Mesenchymal stem cell (in vitro differentiated cells and primary cell): ENCODE measurements at regions not wholly inside any gene's neighbourhood (a gene's known extent, or its start where the extent isn't known, plus 50 kb on each side); places are given as distances from the start of the nearest gene placed in this dataset.
A peak's percentile ranks its signal among the peaks of the same experiment; 100 is the strongest.

Experiments used
- DNase-seq: peaks from one replicate; pipeline ENCODE4 v3.0.0-alpha.2; 2013
- H2AFZ ChIP-seq: one replicate; pipeline ENCODE4 v1.6.1; 2013; ENCODE audit warnings: low read depth, mild to moderate bottlenecking, control low read depth, inconsistent platforms, low read length, moderate library complexity
- H2AK5ac ChIP-seq: 2 replicates; pipeline ENCODE4 v1.6.1; 2013; ENCODE audit warnings: low read length, moderate library complexity, mild to moderate bottlenecking, inconsistent platforms; ENCODE audit not compliant: severe bottlenecking
- H2BK120ac ChIP-seq: one replicate; pipeline ENCODE4 v1.6.1; 2013; ENCODE audit warnings: low read depth, mild to moderate bottlenecking, inconsistent platforms, low read length, moderate library complexity
- H2BK12ac ChIP-seq, 2 experiments: one replicate each; pipeline ENCODE4 v1.6.1; 2013; ENCODE audit warnings: inconsistent platforms in 2 of 2, low read length in 2 of 2, mild to moderate bottlenecking in 2 of 2, moderate library complexity in 2 of 2, control low read depth in 1 of 2
- H2BK15ac ChIP-seq: one replicate; pipeline ENCODE4 v1.6.1; 2013; ENCODE audit warnings: mild to moderate bottlenecking, low read depth, inconsistent platforms; ENCODE audit not compliant: poor library complexity, severe bottlenecking
- H2BK5ac ChIP-seq: 2 replicates; pipeline ENCODE4 v1.6.1; 2013; ENCODE audit warnings: low read depth, mild to moderate bottlenecking, low read length, control low read depth, inconsistent platforms; ENCODE audit not compliant: poor library complexity, severe bottlenecking
- H3K14ac ChIP-seq, 2 experiments: one replicate each; pipeline ENCODE4 v1.6.1; 2013; ENCODE audit warnings: inconsistent platforms in 2 of 2, low read length in 2 of 2, control low read depth in 1 of 2, mild to moderate bottlenecking in 1 of 2, moderate library complexity in 1 of 2
- H3K18ac ChIP-seq, 2 experiments: one replicate each; pipeline ENCODE4 v1.6.1; 2013; ENCODE audit warnings: inconsistent platforms in 2 of 2, low read length in 2 of 2, control low read depth in 1 of 2, low read depth in 1 of 2, mild to moderate bottlenecking in 1 of 2
- H3K23ac ChIP-seq, 2 experiments: one replicate each; pipeline ENCODE4 v1.6.1; 2013; ENCODE audit warnings: inconsistent platforms in 2 of 2, low read length in 2 of 2, mild to moderate bottlenecking in 2 of 2, moderate library complexity in 2 of 2, control low read depth in 1 of 2
- H3K27ac ChIP-seq: 2 replicates; pipeline ENCODE4 v1.5.1; 2013; ENCODE audit warnings: mild to moderate bottlenecking, moderate library complexity, low read length, control low read depth, inconsistent platforms; ENCODE audit not compliant: poor library complexity, severe bottlenecking
- H3K27me3 ChIP-seq, 2 experiments: 2 replicates each; pipeline versions ENCODE4 v1.6.1 to v1.7.0; 2013; ENCODE audit warnings: low read length in 2 of 2, mild to moderate bottlenecking in 2 of 2, moderate library complexity in 2 of 2, control low read depth in 1 of 2, inconsistent platforms in 1 of 2; ENCODE audit not compliant: control insufficient read depth in 1 of 2, insufficient read depth in 1 of 2
- H3K36me3 ChIP-seq, 2 experiments: 2 replicates each; pipeline versions ENCODE4 v1.6.1 to v1.7.0; 2013; ENCODE audit warnings: low read length in 2 of 2, control low read depth in 1 of 2, inconsistent platforms in 1 of 2, low read depth in 1 of 2, mild to moderate bottlenecking in 1 of 2; ENCODE audit not compliant: insufficient read depth in 2 of 2, control insufficient read depth in 1 of 2
- H3K4ac ChIP-seq, 2 experiments: one replicate each; pipeline ENCODE4 v1.6.1; 2013; ENCODE audit warnings: inconsistent platforms in 2 of 2, low read length in 2 of 2, mild to moderate bottlenecking in 2 of 2, moderate library complexity in 2 of 2, control low read depth in 1 of 2, low read depth in 1 of 2
- H3K4me1 ChIP-seq: 2 replicates; pipeline ENCODE4 v1.6.1; 2013; ENCODE audit warnings: low read depth, low read length, control low read depth; ENCODE audit not compliant: control insufficient read depth, insufficient read depth
- H3K4me2 ChIP-seq: 2 replicates; pipeline ENCODE4 v1.6.1; 2013; ENCODE audit warnings: low read length, mild to moderate bottlenecking, inconsistent platforms; ENCODE audit not compliant: poor library complexity, severe bottlenecking
- H3K4me3 ChIP-seq, 2 experiments: 2 replicates each; pipeline versions ENCODE4 v1.5.1 to v1.7.0; 2013; ENCODE audit warnings: low read length in 2 of 2, mild to moderate bottlenecking in 2 of 2, control low read depth in 1 of 2, low read depth in 1 of 2; ENCODE audit not compliant: insufficient read depth in 1 of 2
- H3K79me1 ChIP-seq: replicated peaks from 2 replicates; pipeline ENCODE4 v1.6.1; 2013; ENCODE audit warnings: mild to moderate bottlenecking, control low read depth, low read length, inconsistent platforms; ENCODE audit not compliant: poor library complexity, severe bottlenecking
- H3K9ac ChIP-seq: 2 replicates; pipeline ENCODE4 v1.7.0; 2013; ENCODE audit warnings: mild to moderate bottlenecking, low read length, moderate library complexity
- H3K9me3 ChIP-seq: 2 replicates; pipeline ENCODE4 v1.7.0; 2013; ENCODE audit warnings: mild to moderate bottlenecking, low read length; ENCODE audit not compliant: control insufficient read depth
- H4K8ac ChIP-seq: one replicate; pipeline ENCODE4 v1.6.1; 2013; ENCODE audit warnings: inconsistent platforms, mild to moderate bottlenecking, low read length, moderate library complexity
- H4K91ac ChIP-seq: one replicate; pipeline ENCODE4 v1.6.1; 2013; ENCODE audit warnings: mild to moderate bottlenecking, low read length, inconsistent platforms
- WGBS: methylation state at CpG from one replicate; pipeline ENCODE4 v1.1.7; 2013; ENCODE audit warnings: mixed read lengths; 5-methylcytosine and 5-hydroxymethylcytosine counted together

- no peak overlapping the region for H4K91ac ChIP-seq
- H2AK5ac ChIP-seq = no peak overlapping the region
- H3K36me3 ChIP-seq = no peaks in the 10 kb centered on the region
- H2BK5ac ChIP-seq = no peak overlapping the region
- H3K14ac ChIP-seq = no peak overlapping the region
- no peak overlapping the region for H3K4me2 ChIP-seq
- no peak overlapping the region for H3K4ac ChIP-seq
- no peak overlapping the region for H3K27ac ChIP-seq
- no peak overlapping the region for H3K4me3 ChIP-seq
- no peak overlapping the region for H3K23ac ChIP-seq
- 67% methylated on average over 1 of the region's 1 CpG for WGBS
- DNase-seq = no peak
- no peaks in the 10 kb centered on the region for H3K9me3 ChIP-seq
- H3K4me1 ChIP-seq = no peaks in the 10 kb centered on the region
- no peak overlapping the region for H2BK15ac ChIP-seq
- H3K18ac ChIP-seq = no peak overlapping the region
- no peaks in the 10 kb centered on the region for H3K79me1 ChIP-seq
- H2BK120ac ChIP-seq = no peak overlapping the region
- H3K9ac ChIP-seq = no peak overlapping the region
- no peak overlapping the region for H4K8ac ChIP-seq
- H2BK12ac ChIP-seq = no peak overlapping the region
- no peak overlapping the region for H2AFZ ChIP-seq
- peaks cover 0 to 49% of the 10 kb centered on the region in 2 experiments for H3K27me3 ChIP-seq
Observed at GRCh38 chr5:15031180-15031579, 159.6 kb upstream of the ANKH start.

- H3K4me3 ChIP-seq = no peak overlapping the region
- H3K4me1 ChIP-seq = no peaks in the 10 kb centered on the region
- H2BK120ac ChIP-seq = no peak overlapping the region
- no peak overlapping the region for H2BK5ac ChIP-seq
- H2AFZ ChIP-seq = no peak overlapping the region
- H4K91ac ChIP-seq = no peak overlapping the region
- no peak overlapping the region for H3K23ac ChIP-seq
- H3K9ac ChIP-seq = no peak overlapping the region
- H3K27ac ChIP-seq = no peak overlapping the region
- H3K18ac ChIP-seq = no peak overlapping the region
- no peak overlapping the region for H2AK5ac ChIP-seq
- no peaks in the 10 kb centered on the region for H3K36me3 ChIP-seq
- no peak overlapping the region for H3K4me2 ChIP-seq
- H4K8ac ChIP-seq = no peak overlapping the region
- H3K79me1 ChIP-seq = no peaks in the 10 kb centered on the region
- H2BK12ac ChIP-seq = no peak overlapping the region
- no peak for DNase-seq
- no peak overlapping the region for H3K14ac ChIP-seq
- no peak overlapping the region for H3K4ac ChIP-seq
- no peak overlapping the region for H2BK15ac ChIP-seq
- peaks cover 0 to 44% of the 10 kb centered on the region in 2 experiments for H3K27me3 ChIP-seq
- H3K9me3 ChIP-seq = no peaks in the 10 kb centered on the region
Observed at GRCh38 chr5:15027764-15028163, 156.2 kb upstream of the ANKH start.

- peak overlapping the region in 1 of 2 experiments; percentile 9 for H3K4me3 ChIP-seq
- DNase-seq = no peak
- H3K36me3 ChIP-seq = no peaks in the 10 kb centered on the region
- no peak overlapping the region for H4K8ac ChIP-seq
- H3K18ac ChIP-seq = no peak overlapping the region
- no peaks in the 10 kb centered on the region for H3K4me1 ChIP-seq
- H2BK12ac ChIP-seq = no peak overlapping the region
- H3K4ac ChIP-seq = no peak overlapping the region
- H2AK5ac ChIP-seq = no peak overlapping the region
- H2AFZ ChIP-seq = no peak overlapping the region
- no peak overlapping the region for H4K91ac ChIP-seq
- H2BK15ac ChIP-seq = no peak overlapping the region
- no peak overlapping the region for H2BK5ac ChIP-seq
- no peaks in the 10 kb centered on the region for H3K9me3 ChIP-seq
- no peak overlapping the region for H3K4me2 ChIP-seq
- no peak overlapping the region for H3K14ac ChIP-seq
- H3K23ac ChIP-seq = no peak overlapping the region
- 71% methylated on average over 6 of the region's 6 CpGs for WGBS
- H3K9ac ChIP-seq = peak overlapping the region; percentile 6
- H3K27ac ChIP-seq = no peak overlapping the region
- H2BK120ac ChIP-seq = no peak overlapping the region
- H3K27me3 ChIP-seq = peaks cover 0 to 41% of the 10 kb centered on the region in 2 experiments
- no peaks in the 10 kb centered on the region for H3K79me1 ChIP-seq
Observed at GRCh38 chr5:15026944-15027343, 155.4 kb upstream of the ANKH start.

GRCh38 chr5:15026011-15026893, 154.7 kb upstream of the ANKH start:
- H3K4me1 ChIP-seq = no peaks in the 10 kb centered on the region
- DNase-seq = peak; percentile 33
- 82% methylated on average over 5 of the region's 9 CpGs for WGBS

More at GRCh38 chr5:15026011-15026893, 154.7 kb upstream of the ANKH start:
- Histone ChIP-seq H3K27ac (peak overlapping the region; percentile 30), H3K36me3 (no peaks in the 10 kb centered on the region), H3K4me3 (peak overlapping the region in 1 of 2 experiments; percentile 9), H3K18ac (no peak overlapping the region), H3K14ac (no peak overlapping the region), H3K79me1 (no peaks in the 10 kb centered on the region), H2BK12ac (no peak overlapping the region), H3K9me3 (no peaks in the 10 kb centered on the region), H3K23ac (no peak overlapping the region), H3K4me2 (peak overlapping the region; percentile 16), H3K27me3 (peaks cover 0 to 41% of the 10 kb centered on the region in 2 experiments), H2BK15ac (no peak overlapping the region), H2BK120ac (no peak overlapping the region), H3K4ac (no peak overlapping the region), H2AK5ac (no peak overlapping the region), H2BK5ac (no peak overlapping the region), H3K9ac (peak overlapping the region; percentile 6), H4K91ac (no peak overlapping the region), H4K8ac (no peak overlapping the region), H2AFZ (no peak overlapping the region)
